Endothelial cell of umbilical vein (primary cell): ENCODE measurements at regions not wholly inside any gene's neighbourhood (a gene's known extent, or its start where the extent isn't known, plus 50 kb on each side); places are given as distances from the start of the nearest gene placed in this dataset.

ENCODE experiments used
- BruUV-seq: library from RNA; stranded (reverse); fragments of 400-500 nt; replicated peaks from 2 replicates; lab custom pipeline; 2021; lab: Mats Ljungman, UMichigan
- CTCF ChIA-PET: fragments of 300-600, 350-600 bp; sonication (Branson Sonifier 250); formaldehyde crosslinking; loops from one replicate; lab custom pipeline; 2021; ENCODE audit warnings: antibody characterized with exemption, inconsistent platforms; lab: Charles Lee
- POLR2A ChIA-PET: fragments of 300-600, 350-600 bp; sonication (Branson Sonifier 250); formaldehyde crosslinking; loops from one replicate; lab custom pipeline; 2021; ENCODE audit warnings: antibody characterized with exemption, inconsistent platforms; lab: Charles Lee
- DNase-seq: peaks from one replicate; pipeline ENCODE4 v3.0.0-alpha.2; 2011; ENCODE audit warnings: low read depth, low spot score
- FAIRE-seq: peaks from 2 replicates; lab custom pipeline; 2011; peaks lifted over from hg19 to GRCh38; lab: Jason Lieb, UNC
- H2AFZ ChIP-seq: 2 replicates; pipeline ENCODE4 v1.6.0; 2012; ENCODE audit warnings: low read depth, low read length, control low read depth, inconsistent platforms
- H3K27ac ChIP-seq: 2 replicates; pipeline ENCODE4 v1.5.1; 2011; ENCODE audit warnings: low read depth, mild to moderate bottlenecking, control low read depth, low read length, moderate library complexity; ENCODE audit not compliant: insufficient read depth
- H3K27me3 ChIP-seq, 2 experiments: 2 replicates each; pipeline versions ENCODE4 v1.6.0 to v1.6.1; 2011; ENCODE audit warnings: low read length in 2 of 2, mixed read lengths in 1 of 2; ENCODE audit not compliant: control insufficient read depth in 2 of 2, insufficient read depth in 2 of 2
- H3K36me3 ChIP-seq, 2 experiments: 2 replicates in 1 of 2; 3 replicates in 1 of 2; pipeline ENCODE4 v1.5.1; 2011; ENCODE audit warnings: low read length in 2 of 2, mild to moderate bottlenecking in 1 of 2, moderate library complexity in 1 of 2; ENCODE audit not compliant: control insufficient read depth in 2 of 2, insufficient read depth in 2 of 2; ENCODE audit errors: extremely low read depth in 1 of 2
- H3K4me1 ChIP-seq: 3 replicates; pipeline ENCODE4 v1.5.1; 2011; ENCODE audit warnings: mild to moderate bottlenecking, low read length; ENCODE audit not compliant: control insufficient read depth, insufficient read depth; ENCODE audit errors: extremely low read depth
- H3K4me2 ChIP-seq: 2 replicates; pipeline ENCODE4 v1.6.1; 2011; ENCODE audit warnings: low read length, control low read depth, mixed read lengths; ENCODE audit not compliant: insufficient read depth
- H3K4me3 ChIP-seq, 3 experiments: fragments of 200-600 bp in 1 of 3; sonication (generic), shearing (Covaris generic) in 1 of 3; replicated peaks in 1 of 3; 2 replicates each; pipeline ENCODE4 v1.5.1; 2011 to 2016; ENCODE audit warnings: control low read depth in 3 of 3, low read length in 3 of 3, mild to moderate bottlenecking in 2 of 3, inconsistent platforms in 1 of 3, low read depth in 1 of 3, moderate library complexity in 1 of 3; ENCODE audit not compliant: insufficient read depth in 1 of 3
- H3K79me2 ChIP-seq: 2 replicates; pipeline ENCODE4 v1.6.0; 2012; ENCODE audit warnings: low read length, inconsistent platforms; ENCODE audit not compliant: control insufficient read depth, insufficient read depth
- H3K9ac ChIP-seq: replicated peaks from 2 replicates; pipeline ENCODE3; 2011; ENCODE audit warnings: low read length, control low read depth; ENCODE audit not compliant: insufficient read depth; ENCODE audit errors: extremely low read depth
- H3K9me1 ChIP-seq: replicated peaks from 3 replicates; pipeline ENCODE4 v1.6.0; 2011; ENCODE audit warnings: mild to moderate bottlenecking, low read length; ENCODE audit not compliant: control insufficient read depth, insufficient read depth; ENCODE audit errors: extremely low read depth
- H3K9me3 ChIP-seq: replicated peaks from 2 replicates; pipeline ENCODE4 v1.5.1; 2012; ENCODE audit warnings: low read length, inconsistent platforms; ENCODE audit not compliant: control insufficient read depth, insufficient read depth
- H4K20me1 ChIP-seq: replicated peaks from 2 replicates; pipeline ENCODE3; 2011; ENCODE audit warnings: mild to moderate bottlenecking, low read length; ENCODE audit not compliant: control insufficient read depth, insufficient read depth; ENCODE audit errors: extremely low read depth
- FOS ChIP-seq: IDR thresholded peaks from 2 replicates; pipeline ENCODE4 v1.6.1; 2011; ENCODE audit warnings: mild to moderate bottlenecking, low read length, moderate library complexity, borderline replicate concordance; ENCODE audit not compliant: insufficient read depth
- GATA2 ChIP-seq: IDR thresholded peaks from 2 replicates; pipeline ENCODE4 v1.7.0; 2011; ENCODE audit warnings: low read depth, mild to moderate bottlenecking, moderate library complexity, mixed read lengths, low read length; ENCODE audit not compliant: insufficient read length, insufficient read depth
- JUN ChIP-seq: IDR thresholded peaks from 2 replicates; pipeline ENCODE4 v1.6.1; 2011; ENCODE audit warnings: borderline replicate concordance, low read depth; ENCODE audit not compliant: insufficient read length, insufficient read depth
- MYC ChIP-seq: IDR thresholded peaks from one replicate; pipeline ENCODE4 v1.6.1; 2011; ENCODE audit warnings: mild to moderate bottlenecking, low read depth, low read length
- POLR2A ChIP-seq: IDR thresholded peaks from 2 replicates; pipeline ENCODE4 v1.6.1; 2012; ENCODE audit warnings: low read depth, mild to moderate bottlenecking, control low read depth, low read length
- dilution Hi-C: fragments of 300-500 bp; cut with MboI; formaldehyde crosslinking; loops from one replicate; pipeline ENCODE4 v1.15.0; 2019; ENCODE audit warnings: low sequenced_read_pairs; ENCODE audit not compliant: extremely low pct_ligation_motif_present
- intact Hi-C: fragments of 100-400 bp; cut with micrococcal nuclease; formaldehyde crosslinking; loops from one replicate; pipeline ENCODE4 v1.10.0; 2022
- TF ChIP-seq, protein P1 (sequence below): IDR thresholded peaks from 2 replicates; pipeline ENCODE4 v1.6.1; 2011; ENCODE audit not compliant: insufficient read depth, insufficient read length

DNA sequence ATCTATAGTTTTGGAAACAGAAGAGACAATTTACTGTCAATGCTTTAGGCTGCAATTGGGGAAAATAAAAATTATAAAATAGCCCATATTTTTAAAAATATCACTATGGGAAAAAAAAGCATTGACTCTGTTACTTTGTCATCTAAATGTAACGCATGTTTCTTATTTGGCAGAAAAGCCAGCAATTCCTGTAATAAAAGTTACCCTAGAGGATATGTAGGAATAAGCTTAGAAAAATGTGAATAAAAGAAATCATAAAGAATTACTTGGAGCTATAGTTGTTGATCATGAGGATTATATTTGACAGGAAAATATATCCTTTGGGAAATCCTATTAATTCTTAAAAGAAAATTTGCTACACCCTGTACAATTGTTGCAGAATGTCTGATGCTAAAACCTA is 515.4 kb upstream of the IL12A start:
- no peak for FAIRE-seq
- no peak overlapping the region for H2AFZ ChIP-seq
- dilution Hi-C loops (no loop called here), intact Hi-C loops (no loop called here)
- H3K27me3 ChIP-seq, result no peaks in the 10 kb centered on the region
- H3K27ac ChIP-seq, result no peak overlapping the region
- no peak overlapping the region for H3K9ac ChIP-seq
- POLR2A ChIA-PET, result no interaction called here
- H3K9me3 ChIP-seq, result no peaks in the 10 kb centered on the region
- no peak for TF ChIP-seq POLR2A
- no peak for TF ChIP-seq JUN
- no peak for TF ChIP-seq GATA2
- DNase-seq, result no peak
- H3K79me2 ChIP-seq, result no peaks in the 10 kb centered on the region
- CTCF ChIA-PET, result interaction anchor here (1.3 kb wide), 1 partner anchor 332 kb away, joined by 3 read pairs; no protein-coding TSS in a partner anchor
- H4K20me1 ChIP-seq, result no peaks in the 10 kb centered on the region
- no peaks in the 10 kb centered on the region for H3K4me1 ChIP-seq
- no peak overlapping the region for H3K4me3 ChIP-seq
- H3K9me1 ChIP-seq, result no peaks in the 10 kb centered on the region
- no peak overlapping the region for H3K4me2 ChIP-seq
- BruUV-seq, result no TSS peak
- no peaks in the 10 kb centered on the region for H3K36me3 ChIP-seq

DNA sequence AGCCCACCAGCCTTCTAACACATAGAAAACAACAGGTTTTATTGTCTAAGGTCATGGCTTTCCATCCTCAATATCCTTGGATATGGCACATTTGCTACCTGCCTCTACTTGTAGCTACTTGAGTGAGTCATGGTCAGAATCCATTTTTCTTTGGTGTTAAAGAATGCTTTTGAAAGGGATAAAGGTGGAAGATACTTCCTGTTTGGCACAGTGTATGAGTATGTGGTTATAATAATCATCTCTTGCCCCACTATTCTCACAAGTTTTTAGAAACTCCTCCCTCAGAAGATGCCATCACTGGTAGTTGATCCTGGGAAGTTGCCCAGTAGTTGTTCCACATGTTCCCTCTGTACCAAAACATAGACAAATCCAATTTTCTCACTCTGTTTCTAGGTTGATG is 508.6 kb upstream of the IL12A start:
- H4K20me1 ChIP-seq, result no peaks in the 10 kb centered on the region
- ChIA-PET POLR2A (no interaction called here), CTCF (no interaction called here)
- BruUV-seq, result no TSS peak
- H3K9ac ChIP-seq, result no peak overlapping the region
- no peak for TF ChIP-seq JUN
- no peak for TF ChIP-seq MYC
- TF ChIP-seq GATA2, result no peak
- TF ChIP-seq, protein P1, sequence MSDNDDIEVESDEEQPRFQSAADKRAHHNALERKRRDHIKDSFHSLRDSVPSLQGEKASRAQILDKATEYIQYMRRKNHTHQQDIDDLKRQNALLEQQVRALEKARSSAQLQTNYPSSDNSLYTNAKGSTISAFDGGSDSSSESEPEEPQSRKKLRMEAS, result no peak
- no peak for TF ChIP-seq FOS
- no peaks in the 10 kb centered on the region for H3K79me2 ChIP-seq
- H2AFZ ChIP-seq, result no peak overlapping the region
- H3K9me3 ChIP-seq, result no peaks in the 10 kb centered on the region
- peaks cover 0 to 3% of the 10 kb centered on the region in 2 experiments for H3K27me3 ChIP-seq
- no peak for DNase-seq
- intact Hi-C loops, result no loop called here
- dilution Hi-C loops, result no loop called here
- FAIRE-seq, result no peak
- H3K4me2 ChIP-seq, result no peak overlapping the region
- no peaks in the 10 kb centered on the region for H3K36me3 ChIP-seq
- no peaks in the 10 kb centered on the region for H3K4me1 ChIP-seq
- H3K4me3 ChIP-seq, result no peak overlapping the region
- H3K9me1 ChIP-seq, result no peaks in the 10 kb centered on the region
- no peak overlapping the region for H3K27ac ChIP-seq
